HG03571 (cell line): ENCODE measurements at regions not wholly inside any gene's neighbourhood (a gene's known extent, or its start where the extent isn't known, plus 50 kb on each side); places are given as distances from the start of the nearest gene placed in this dataset.
"Not testable (repeated sequence)": the region's sequence is repeated elsewhere in the genome, so short reads cannot be mapped to it uniquely, and the experiment has no call there.

Source experiments
- ATAC-seq: cut with Tn5 transposase; IDR thresholded peaks from one replicate; pipeline ENCODE4 v1.9.1; 2021; ENCODE audit not compliant: unreplicated experiment

GRCh38 chr6:139449611-139450000 lies 75.2 kb upstream of the CITED2 start:
- ATAC-seq: no peak

- ATAC-seq: no peak
These were observed 74.7 kb upstream of the CITED2 start for GRCh38 chr6:139448998-139449610.

- ATAC-seq: peak; percentile 83
These were observed 73.7 kb upstream of the CITED2 start for GRCh38 chr6:139448051-139448649.

- no peak for ATAC-seq
These were observed 73.2 kb upstream of the CITED2 start for GRCh38 chr6:139447656-139447975.

GRCh38 chr6:139446768-139447655 lies 72.6 kb upstream of the CITED2 start:
- no peak for ATAC-seq

GRCh38 chr6:139446138-139446715 lies 71.8 kb upstream of the CITED2 start:
- ATAC-seq: no peak

- not testable (repeated sequence) for ATAC-seq
These were observed 69.9 kb upstream of the CITED2 start for GRCh38 chr6:139444273-139444787.

- ATAC-seq: no peak
These were observed 69.0 kb upstream of the CITED2 start for GRCh38 chr6:139443231-139444112.

- no peak for ATAC-seq
These were observed 67.8 kb upstream of the CITED2 start for GRCh38 chr6:139442188-139442671.

GRCh38 chr6:139439349-139439748 lies 64.9 kb upstream of the CITED2 start:
- ATAC-seq: no peak

GRCh38 chr6:139438775-139439174 lies 64.3 kb upstream of the CITED2 start:
- ATAC-seq: no peak

- ATAC-seq: no peak
These were observed 62.5 kb upstream of the CITED2 start for GRCh38 chr6:139436957-139437348.

GRCh38 chr6:139436200-139436956 lies 61.9 kb upstream of the CITED2 start:
- ATAC-seq: no peak

- no peak for ATAC-seq
These were observed 59.4 kb upstream of the CITED2 start for GRCh38 chr6:139433631-139434419.

GRCh38 chr6:139431602-139431956 lies 57.1 kb upstream of the CITED2 start:
- no peak for ATAC-seq

GRCh38 chr6:139430899-139431601 lies 56.6 kb upstream of the CITED2 start:
- no peak for ATAC-seq

GRCh38 chr6:139429580-139430145 lies 55.2 kb upstream of the CITED2 start:
- no peak for ATAC-seq

- ATAC-seq: no peak
These were observed 52.8 kb upstream of the CITED2 start for GRCh38 chr6:139427199-139427598.
